Activated T-helper 1 cell treated with anti-CD3 and anti-CD28 coated beads, Interleukin-12 subunit alpha, Interleukin-12 subunit beta, Interleukin-2, Interleukin-4 antibody, amounts not matched to agents 30 ng/mL and 10 ng/mL and 1 ng/mL, durations not matched to agents 14 hours and 24 hours and 36 hours (primary cell): ENCODE measurements at regions not wholly inside any gene's neighbourhood (a gene's known extent, or its start where the extent isn't known, plus 50 kb on each side); places are given as distances from the start of the nearest gene placed in this dataset.

Experiments
- DNase-seq: peaks from one replicate; pipeline ENCODE4 v3.0.0; 2021; ENCODE audit warnings: low spot score
- H3K27ac Mint-ChIP-seq: one replicate; pipeline ENCODE4 v1.8.0; 2021; ENCODE audit warnings: mild to moderate bottlenecking, mixed read lengths
- H3K27me3 Mint-ChIP-seq: one replicate; pipeline ENCODE4 v1.8.0; 2022; ENCODE audit warnings: mild to moderate bottlenecking, moderate library complexity, mixed read lengths; ENCODE audit not compliant: insufficient read depth
- H3K36me3 Mint-ChIP-seq: one replicate; pipeline ENCODE4 v1.8.0; 2021; ENCODE audit warnings: low read depth, mixed read lengths
- H3K4me1 Mint-ChIP-seq: one replicate; pipeline ENCODE4 v1.8.0; 2021; ENCODE audit warnings: low read depth, mixed read lengths
- H3K4me3 Mint-ChIP-seq: one replicate; pipeline ENCODE4 v1.8.0; 2021; ENCODE audit warnings: mild to moderate bottlenecking, moderate library complexity, mixed read lengths
- H3K9me3 Mint-ChIP-seq: one replicate; pipeline ENCODE4 v1.8.0; 2021; ENCODE audit warnings: mixed read lengths
- intact Hi-C: fragments of 100-400 bp; cut with micrococcal nuclease; formaldehyde crosslinking; loops from one replicate; pipeline ENCODE4 v1.15.1; 2024

DNA sequence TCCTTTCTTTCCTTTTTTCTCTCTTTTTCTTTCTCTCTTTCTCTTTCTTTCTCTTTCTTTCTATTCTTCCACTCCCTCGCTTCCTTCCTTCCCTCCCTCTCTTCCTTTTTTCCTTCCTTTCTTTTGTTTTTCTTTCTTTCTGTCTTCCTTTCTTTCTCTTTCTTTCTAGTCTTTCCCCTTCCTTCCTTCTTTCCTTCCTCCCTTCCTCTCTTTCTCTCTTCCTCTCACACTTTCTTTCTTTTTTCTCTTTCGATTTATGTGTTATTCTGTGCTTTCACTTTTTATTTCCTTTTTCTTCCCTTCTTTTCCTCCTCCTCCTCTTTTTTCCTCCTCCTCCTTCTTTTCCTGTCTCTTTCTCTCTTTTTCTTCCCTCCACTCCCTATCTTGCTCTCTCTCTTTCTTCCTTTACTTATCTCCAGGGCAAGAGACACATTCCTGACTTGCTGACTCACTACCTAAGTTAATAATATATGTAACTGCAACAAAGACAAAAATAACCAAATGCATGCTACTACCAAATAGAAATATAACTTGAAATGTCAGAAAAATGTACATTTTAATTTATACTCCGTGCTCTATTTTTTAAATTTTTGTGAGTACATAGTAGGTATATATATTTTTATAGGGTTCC is 445.5 kb downstream of the GABRG2 start:
- H3K9me3 Mint-ChIP-seq: no peaks in the 10 kb centered on the region
- no peak for DNase-seq
- no peak overlapping the region for H3K27ac Mint-ChIP-seq
- no peaks in the 10 kb centered on the region for H3K36me3 Mint-ChIP-seq
- H3K4me3 Mint-ChIP-seq: no peak overlapping the region
- H3K27me3 Mint-ChIP-seq: no peaks in the 10 kb centered on the region
- no peaks in the 10 kb centered on the region for H3K4me1 Mint-ChIP-seq
- intact Hi-C loops: no loop called here

DNA sequence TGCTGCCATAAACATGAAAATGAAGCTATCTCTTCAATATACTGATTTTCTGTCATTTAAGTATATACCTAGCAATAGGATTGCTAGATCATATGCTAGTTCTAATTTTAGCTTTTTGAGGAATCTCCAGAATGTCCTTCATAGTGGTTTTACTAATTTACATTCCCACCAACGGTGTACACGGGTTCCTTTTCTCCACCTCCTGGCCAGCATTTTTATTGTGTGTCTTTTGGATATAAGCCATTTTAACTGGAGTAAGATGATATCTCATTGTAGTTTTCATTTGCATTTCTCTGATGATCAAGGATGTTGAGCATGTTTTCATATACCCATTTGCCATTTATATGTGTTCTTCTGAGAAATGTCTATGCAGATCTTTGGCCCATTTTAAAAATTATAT is 446.5 kb downstream of the GABRG2 start:
- H3K4me3 Mint-ChIP-seq: no peak overlapping the region
- H3K27ac Mint-ChIP-seq: no peak overlapping the region
- DNase-seq: no peak
- H3K9me3 Mint-ChIP-seq: no peaks in the 10 kb centered on the region
- H3K4me1 Mint-ChIP-seq: no peaks in the 10 kb centered on the region
- no peaks in the 10 kb centered on the region for H3K36me3 Mint-ChIP-seq
- H3K27me3 Mint-ChIP-seq: no peaks in the 10 kb centered on the region
- intact Hi-C loops: no loop called here

DNA sequence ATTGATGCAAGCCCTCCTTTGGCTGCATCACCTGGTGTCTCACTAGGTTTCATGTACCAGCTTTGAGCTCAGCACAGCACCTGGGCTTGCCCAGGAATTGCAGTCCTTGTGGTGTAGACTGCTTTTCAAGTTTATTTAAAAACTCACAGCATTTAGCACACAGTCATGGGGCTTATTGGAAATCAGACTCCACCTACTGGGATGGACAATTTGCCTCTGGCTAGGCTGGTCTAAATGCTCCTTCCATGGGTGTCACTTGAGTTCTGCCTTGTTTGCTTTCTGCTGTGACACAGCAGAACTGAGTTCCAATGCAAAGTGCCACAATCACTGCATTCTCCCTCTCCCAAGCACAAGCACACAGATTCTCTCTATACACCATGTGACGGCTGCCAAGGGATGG is 453.3 kb downstream of the GABRG2 start:
- intact Hi-C loops: no loop called here
- DNase-seq: no peak
- peaks cover 18% of the 10 kb centered on the region for H3K9me3 Mint-ChIP-seq
- H3K36me3 Mint-ChIP-seq: no peaks in the 10 kb centered on the region
- H3K4me3 Mint-ChIP-seq: no peak overlapping the region
- no peak overlapping the region for H3K27ac Mint-ChIP-seq
- H3K27me3 Mint-ChIP-seq: no peaks in the 10 kb centered on the region
- no peaks in the 10 kb centered on the region for H3K4me1 Mint-ChIP-seq

DNA sequence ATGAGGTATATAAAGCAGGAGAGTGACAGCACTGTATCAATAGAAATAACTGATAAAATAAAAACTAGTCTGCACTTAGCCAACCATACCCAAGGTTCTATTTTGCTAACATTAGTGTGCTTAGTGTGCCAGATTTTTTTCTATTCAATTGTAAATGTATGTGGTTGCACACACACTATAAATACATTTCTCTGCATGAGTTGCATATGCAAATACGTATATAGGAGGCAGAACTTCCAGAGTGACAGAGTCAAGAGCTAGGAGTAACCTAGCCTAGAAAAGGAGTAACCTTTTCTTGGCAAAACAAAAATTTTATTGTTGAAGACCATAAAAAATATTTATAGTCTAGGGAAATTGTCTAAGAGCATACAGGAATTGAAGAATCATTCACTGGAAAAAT is 461.6 kb downstream of the GABRG2 start:
- intact Hi-C loops: no loop called here
- H3K4me1 Mint-ChIP-seq: no peaks in the 10 kb centered on the region
- no peak overlapping the region for H3K27ac Mint-ChIP-seq

DNA sequence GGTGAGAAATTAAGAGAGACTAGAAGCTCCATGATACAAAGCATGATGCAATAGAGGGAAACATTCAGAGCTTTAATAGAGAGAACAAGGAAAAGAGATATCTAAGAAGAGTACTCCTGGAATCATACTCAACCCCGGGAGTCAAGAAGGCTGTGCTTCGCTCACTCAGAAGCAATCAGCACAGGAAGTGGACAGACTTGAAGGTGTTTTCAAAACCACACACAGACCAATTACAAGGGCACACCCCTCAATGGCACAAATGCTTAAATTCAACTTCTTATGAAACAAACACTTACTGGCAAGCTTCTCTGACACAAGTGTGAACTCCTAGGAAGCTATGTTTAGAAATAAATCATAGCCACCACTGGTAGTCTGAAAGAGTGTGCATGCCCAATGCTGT is 462.3 kb downstream of the GABRG2 start:
- Mint-ChIP-seq H3K9me3 (peaks cover 12% of the 10 kb centered on the region), H3K27ac (no peak overlapping the region), H3K4me3 (no peak overlapping the region), H3K27me3 (no peaks in the 10 kb centered on the region), H3K36me3 (no peaks in the 10 kb centered on the region), H3K4me1 (no peaks in the 10 kb centered on the region)
- DNase-seq: no peak
- intact Hi-C loops: no loop called here

More for the DNA sequence above, 461.6 kb downstream of the GABRG2 start:
- no peaks in the 10 kb centered on the region for H3K36me3 Mint-ChIP-seq
- no peaks in the 10 kb centered on the region for H3K27me3 Mint-ChIP-seq
- no peak for DNase-seq
- no peak overlapping the region for H3K4me3 Mint-ChIP-seq
- H3K9me3 Mint-ChIP-seq: peaks cover 17% of the 10 kb centered on the region

DNA sequence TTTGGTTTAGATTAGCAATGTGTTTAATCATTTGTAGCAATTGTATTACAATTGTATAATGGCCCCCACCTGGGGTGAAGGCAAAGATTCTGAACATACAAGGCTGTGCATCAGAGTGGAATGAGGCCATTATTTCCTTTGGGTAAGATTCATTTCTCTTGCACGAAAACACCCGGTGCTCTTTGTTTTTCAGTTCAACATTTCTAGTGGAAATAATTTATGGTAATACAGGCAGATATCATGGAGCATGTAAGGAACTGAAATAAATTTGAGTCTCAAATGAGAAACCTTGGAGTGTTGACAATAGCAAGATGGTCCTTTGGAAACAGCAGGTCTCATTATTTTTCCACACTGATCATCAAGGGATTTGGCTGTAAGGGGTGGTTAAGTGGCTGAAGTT is 475.9 kb downstream of the GABRG2 start:
- intact Hi-C loops: no loop called here
- no peak overlapping the region for H3K27ac Mint-ChIP-seq
- DNase-seq: no peak
- H3K4me3 Mint-ChIP-seq: no peak overlapping the region
- H3K36me3 Mint-ChIP-seq: no peaks in the 10 kb centered on the region
- H3K9me3 Mint-ChIP-seq: peaks cover 3% of the 10 kb centered on the region
- H3K4me1 Mint-ChIP-seq: no peaks in the 10 kb centered on the region
- H3K27me3 Mint-ChIP-seq: no peaks in the 10 kb centered on the region

DNA sequence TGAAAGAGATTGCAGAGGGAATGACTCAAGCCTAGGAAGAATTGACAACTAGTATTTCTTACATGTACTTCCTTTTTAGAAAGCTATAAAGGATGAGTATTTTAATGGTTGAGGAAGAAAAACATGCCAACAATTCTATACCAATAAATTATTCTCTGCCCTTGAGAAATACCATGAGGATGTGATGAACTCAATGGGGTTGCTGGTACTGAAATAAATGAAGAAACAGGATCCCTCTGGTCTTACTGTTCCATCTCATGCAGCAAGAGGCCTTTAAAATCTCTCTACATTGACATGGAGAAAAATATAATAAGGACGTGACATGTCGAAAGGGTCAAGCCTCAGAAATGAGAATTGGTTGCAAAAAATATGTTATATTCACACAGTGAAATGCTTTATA is 477.3 kb downstream of the GABRG2 start:
- H3K36me3 Mint-ChIP-seq: no peaks in the 10 kb centered on the region
- no peak overlapping the region for H3K27ac Mint-ChIP-seq
- H3K9me3 Mint-ChIP-seq: peaks cover 15% of the 10 kb centered on the region
- no peak overlapping the region for H3K4me3 Mint-ChIP-seq
- DNase-seq: no peak
- no peaks in the 10 kb centered on the region for H3K27me3 Mint-ChIP-seq
- no peaks in the 10 kb centered on the region for H3K4me1 Mint-ChIP-seq
- intact Hi-C loops: no loop called here

DNA sequence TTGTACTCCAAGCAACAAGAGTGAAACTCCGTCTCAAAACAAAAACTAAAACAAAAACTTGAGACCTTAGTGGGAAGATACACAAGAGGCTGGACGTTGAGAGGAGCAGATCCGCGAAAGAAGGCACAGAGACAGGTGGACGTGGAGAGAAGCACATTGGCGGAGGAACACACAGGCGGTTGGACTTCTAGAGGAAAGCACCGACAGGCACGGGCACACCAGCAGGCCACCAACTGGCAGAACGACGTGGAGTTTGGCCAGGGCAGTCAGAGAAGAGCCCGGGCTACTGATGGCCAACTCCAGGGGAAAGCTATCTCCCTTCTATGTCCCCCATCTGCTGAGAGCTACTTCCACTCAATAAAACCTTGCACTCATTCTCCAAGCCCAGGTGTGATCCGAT is 482.7 kb downstream of the GABRG2 start:
- H3K27ac Mint-ChIP-seq: no peak overlapping the region
- no peak for DNase-seq
- H3K4me1 Mint-ChIP-seq: no peaks in the 10 kb centered on the region
- H3K4me3 Mint-ChIP-seq: no peak overlapping the region
- intact Hi-C loops: no loop called here
- peaks cover 24% of the 10 kb centered on the region for H3K9me3 Mint-ChIP-seq
- H3K27me3 Mint-ChIP-seq: no peaks in the 10 kb centered on the region
- H3K36me3 Mint-ChIP-seq: no peaks in the 10 kb centered on the region

DNA sequence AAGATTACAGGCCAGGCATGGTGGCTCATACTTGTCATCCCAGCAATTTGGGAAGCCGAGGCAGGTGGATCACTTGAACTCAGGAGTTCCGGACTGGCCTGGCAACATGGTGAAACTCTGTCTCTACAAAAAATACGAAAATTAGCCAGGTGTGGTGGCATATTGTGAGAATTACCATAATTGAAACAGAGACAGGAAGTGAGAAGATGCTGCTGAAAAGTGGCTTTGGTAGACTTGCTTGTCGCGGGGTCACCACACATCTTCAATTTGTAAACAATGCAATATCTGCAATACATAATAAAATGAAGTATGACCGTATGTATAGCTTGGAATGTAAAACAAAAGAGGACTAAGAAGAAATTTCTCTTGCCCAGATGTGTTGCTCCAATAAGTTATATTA is 490.5 kb downstream of the GABRG2 start:
- H3K9me3 Mint-ChIP-seq: peaks cover 4% of the 10 kb centered on the region
- intact Hi-C loops: no loop called here
- no peaks in the 10 kb centered on the region for H3K4me1 Mint-ChIP-seq
- no peak for DNase-seq
- no peak overlapping the region for H3K27ac Mint-ChIP-seq
- H3K36me3 Mint-ChIP-seq: no peaks in the 10 kb centered on the region
- no peak overlapping the region for H3K4me3 Mint-ChIP-seq
- no peaks in the 10 kb centered on the region for H3K27me3 Mint-ChIP-seq

DNA sequence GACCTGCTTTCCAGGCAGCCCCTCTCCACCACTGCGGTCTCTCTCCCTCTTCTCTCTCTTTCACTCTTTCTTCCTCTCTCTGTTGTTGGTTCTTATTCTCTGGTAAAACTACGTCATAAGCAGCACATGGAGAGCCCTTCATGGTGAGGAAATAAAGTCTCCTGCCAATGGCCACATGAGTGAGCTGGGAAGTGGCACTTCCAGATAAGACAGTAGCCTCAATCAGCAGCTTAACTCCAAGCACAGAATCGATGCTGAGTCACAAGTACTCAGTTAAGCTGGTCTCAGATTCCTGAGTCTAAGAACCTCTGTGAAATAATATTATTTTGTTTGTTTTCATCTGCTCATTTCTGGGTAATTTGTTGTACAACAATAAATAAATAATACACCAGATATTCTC is 500.1 kb downstream of the GABRG2 start:
- H3K27me3 Mint-ChIP-seq: no peaks in the 10 kb centered on the region
- H3K36me3 Mint-ChIP-seq: no peaks in the 10 kb centered on the region
- intact Hi-C loops: no loop called here
- no peak for DNase-seq
- no peaks in the 10 kb centered on the region for H3K9me3 Mint-ChIP-seq
- H3K4me1 Mint-ChIP-seq: no peaks in the 10 kb centered on the region
- H3K27ac Mint-ChIP-seq: no peak overlapping the region
- no peak overlapping the region for H3K4me3 Mint-ChIP-seq

DNA sequence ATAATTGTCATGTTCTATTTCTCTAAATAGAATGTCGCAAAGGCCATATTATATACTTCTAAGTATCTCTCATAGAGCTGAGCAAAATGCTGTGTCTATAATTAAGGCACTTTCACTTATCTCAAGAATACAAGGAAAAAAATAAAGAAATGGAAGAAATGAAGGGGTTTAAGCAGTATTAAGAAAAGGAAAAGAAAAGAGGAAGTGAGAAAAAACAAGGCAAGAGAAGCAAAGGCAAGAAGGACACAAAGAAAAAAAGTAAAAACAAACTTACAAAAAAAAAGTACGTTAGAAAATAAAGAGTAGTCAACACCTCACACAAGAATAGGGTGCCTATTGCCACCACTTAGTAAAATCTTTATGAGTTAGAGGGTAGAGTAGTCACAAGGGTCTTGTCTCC is 506.2 kb downstream of the GABRG2 start:
- Mint-ChIP-seq H3K9me3 (peaks cover 6% of the 10 kb centered on the region), H3K36me3 (no peaks in the 10 kb centered on the region), H3K27ac (no peak overlapping the region), H3K4me3 (no peak overlapping the region), H3K4me1 (no peaks in the 10 kb centered on the region), H3K27me3 (no peaks in the 10 kb centered on the region)
- intact Hi-C loops: no loop called here
- DNase-seq: no peak

DNA sequence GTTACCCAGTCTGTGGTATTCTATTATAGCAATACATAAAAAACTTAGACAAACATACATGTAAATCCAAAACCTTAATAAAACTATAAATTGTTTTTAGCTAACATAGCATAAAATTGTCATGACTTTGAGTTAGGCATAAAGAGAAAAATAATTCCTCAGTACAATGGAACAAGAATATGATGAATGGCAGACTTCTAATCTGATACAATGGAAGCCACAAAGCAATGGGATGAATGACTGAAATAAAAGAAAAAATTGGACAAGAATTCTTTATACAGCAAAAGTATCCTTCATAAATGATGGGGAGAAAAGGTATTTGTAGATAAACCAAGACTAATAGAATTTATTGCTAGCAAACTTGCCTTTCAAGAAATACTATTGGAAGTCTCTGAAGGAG is 524.2 kb downstream of the GABRG2 start:
- no peaks in the 10 kb centered on the region for H3K4me1 Mint-ChIP-seq
- intact Hi-C loops: no loop called here
- H3K27ac Mint-ChIP-seq: no peak overlapping the region
- H3K9me3 Mint-ChIP-seq: peaks cover 6% of the 10 kb centered on the region
- H3K36me3 Mint-ChIP-seq: no peaks in the 10 kb centered on the region
- H3K4me3 Mint-ChIP-seq: no peak overlapping the region
- no peak for DNase-seq
- H3K27me3 Mint-ChIP-seq: no peaks in the 10 kb centered on the region

DNA sequence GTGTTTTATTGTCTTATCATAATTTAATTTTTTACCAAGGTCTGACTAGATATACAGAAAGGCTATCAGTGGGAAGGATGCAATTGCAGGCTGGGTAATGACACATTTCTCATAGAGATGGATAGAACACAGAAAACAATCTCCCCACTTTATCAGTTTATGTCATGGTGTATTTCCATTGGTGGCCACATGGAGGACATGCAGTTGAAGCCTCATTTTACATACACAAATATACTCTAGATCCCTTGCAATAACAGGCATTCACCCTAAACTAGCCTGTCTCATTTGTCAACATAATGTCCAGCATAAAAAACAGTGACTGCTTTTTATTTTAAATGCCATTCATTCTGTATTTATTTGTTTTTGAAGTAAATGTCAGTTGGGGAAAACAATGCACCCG is 526.3 kb downstream of the GABRG2 start:
- Mint-ChIP-seq H3K36me3 (no peaks in the 10 kb centered on the region), H3K4me3 (no peak overlapping the region), H3K27me3 (no peaks in the 10 kb centered on the region), H3K4me1 (no peaks in the 10 kb centered on the region), H3K27ac (no peak overlapping the region), H3K9me3 (peaks cover 6% of the 10 kb centered on the region)
- intact Hi-C loops: no loop called here
- DNase-seq: no peak

DNA sequence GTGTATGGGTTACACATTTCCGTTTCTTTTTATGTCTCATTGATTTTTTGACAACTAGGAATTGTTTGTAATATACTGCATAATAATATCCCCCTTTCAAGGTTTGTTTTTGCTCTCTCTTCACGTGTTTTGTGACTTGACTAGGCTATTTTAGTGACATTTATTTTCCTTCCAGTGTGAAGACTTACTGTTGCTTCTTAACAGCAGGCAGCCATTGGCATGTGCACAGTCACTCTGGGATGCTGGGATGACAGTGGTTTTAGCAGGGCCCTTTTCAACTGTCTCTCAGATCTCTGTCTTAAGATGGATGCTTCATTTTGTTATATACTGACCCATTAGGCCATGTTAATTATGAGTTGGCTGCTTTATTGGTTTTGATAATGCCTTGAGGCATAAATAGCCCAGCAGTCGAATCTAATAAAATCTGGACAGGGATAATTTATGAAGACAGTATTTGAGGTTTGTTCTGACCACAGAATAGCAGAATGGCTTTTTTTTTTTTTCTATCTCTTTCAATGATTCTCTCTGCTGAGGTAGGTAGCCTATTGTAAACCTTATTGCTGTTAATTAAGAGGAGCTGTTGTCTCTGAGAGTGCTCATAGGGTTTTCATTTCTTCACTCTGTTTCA is 536.0 kb downstream of the GABRG2 start:
- Mint-ChIP-seq H3K36me3 (no peaks in the 10 kb centered on the region), H3K27me3 (no peaks in the 10 kb centered on the region), H3K4me1 (no peaks in the 10 kb centered on the region), H3K9me3 (no peaks in the 10 kb centered on the region), H3K4me3 (no peak overlapping the region), H3K27ac (no peak overlapping the region)
- intact Hi-C loops: no loop called here
- DNase-seq: no peak
